DOHH2 (cell line): ENCODE measurements at regions not wholly inside any gene's neighbourhood (a gene's known extent, or its start where the extent isn't known, plus 50 kb on each side); places are given as distances from the start of the nearest gene placed in this dataset.

ENCODE experiments used
- H3F3A ChIP-seq: fragments of 200-600 bp; sonication (generic), shearing (Covaris generic); 2 replicates; pipeline ENCODE4 v1.6.0; 2016; ENCODE audit warnings: antibody characterized with exemption, mild to moderate bottlenecking; ENCODE audit not compliant: control insufficient read depth, insufficient read depth
- H3K27ac ChIP-seq: fragments of 200-600 bp; sonication (generic); 2 replicates; pipeline ENCODE4 v1.5.1; 2014; ENCODE audit warnings: low read depth, mild to moderate bottlenecking, low read length, moderate library complexity
- H3K27me3 ChIP-seq: fragments of 200-600 bp; sonication (generic); 2 replicates; pipeline ENCODE4 v1.6.1; 2014; ENCODE audit warnings: mild to moderate bottlenecking, low read length, mixed read lengths; ENCODE audit not compliant: control insufficient read depth
- H3K36me3 ChIP-seq: fragments of 200-600 bp; sonication (generic); 2 replicates; pipeline ENCODE4 v1.6.1; 2014; ENCODE audit warnings: mild to moderate bottlenecking, low read length, moderate library complexity, mixed read lengths; ENCODE audit not compliant: control insufficient read depth
- H3K4me1 ChIP-seq: fragments of 200-600 bp; sonication (generic); 2 replicates; pipeline ENCODE4 v1.6.1; 2014; ENCODE audit warnings: mild to moderate bottlenecking, low read length, mixed read lengths; ENCODE audit not compliant: control insufficient read depth
- H3K4me2 ChIP-seq: fragments of 200-600 bp; sonication (generic); 2 replicates; pipeline ENCODE4 v1.6.0; 2014; ENCODE audit warnings: mild to moderate bottlenecking, low read length, moderate library complexity
- H3K4me3 ChIP-seq: fragments of 200-600 bp; sonication (generic); 2 replicates; pipeline ENCODE4 v1.5.1; 2014; ENCODE audit warnings: mild to moderate bottlenecking, low read length, mixed read lengths
- H3K79me2 ChIP-seq: fragments of 200-600 bp; sonication (generic); 2 replicates; pipeline ENCODE4 v1.6.1; 2014; ENCODE audit warnings: mild to moderate bottlenecking, low read length, mixed read lengths; ENCODE audit not compliant: control insufficient read depth
- H3K9me2 ChIP-seq: fragments of 200-600 bp; sonication (generic); replicated peaks from 2 replicates; pipeline ENCODE4 v1.6.1; 2014; ENCODE audit warnings: mild to moderate bottlenecking, low read length, mixed read lengths; ENCODE audit not compliant: control insufficient read depth
- H3K9me3 ChIP-seq: fragments of 200-600 bp; sonication (generic); 2 replicates; pipeline ENCODE4 v1.6.1; 2014; ENCODE audit warnings: antibody characterized with exemption, low read length, mixed read lengths; ENCODE audit not compliant: control insufficient read depth, insufficient read depth
- H4K20me1 ChIP-seq: fragments of 200-600 bp; sonication (generic); 2 replicates; pipeline ENCODE4 v1.6.0; 2014; ENCODE audit warnings: low read depth, mild to moderate bottlenecking, antibody characterized with exemption, low read length, moderate library complexity; ENCODE audit not compliant: control insufficient read depth, insufficient read depth
- EZH2phosphoT487 ChIP-seq: fragments of 200-600 bp; sonication (generic); IDR thresholded peaks from 2 replicates; pipeline ENCODE4 v1.6.1; 2017; ENCODE audit warnings: borderline replicate concordance, mild to moderate bottlenecking, antibody characterized with exemption, low read length, moderate library complexity, mixed read lengths
- TF ChIP-seq, protein P1 (sequence below): fragments of 200-600 bp; sonication (generic); IDR thresholded peaks from one replicate; pipeline ENCODE4 v1.5.1; 2014; ENCODE audit warnings: antibody characterized with exemption, mild to moderate bottlenecking, low read depth, low read length; ENCODE audit not compliant: poor library complexity, severe bottlenecking

GRCh38 chr13:100933841-100934240 lies 259.2 kb upstream of the TMTC4 start:
- H3K9me3 ChIP-seq = no peaks in the 10 kb centered on the region
- H3K9me2 ChIP-seq = no peaks in the 10 kb centered on the region
- TF ChIP-seq, protein P1, sequence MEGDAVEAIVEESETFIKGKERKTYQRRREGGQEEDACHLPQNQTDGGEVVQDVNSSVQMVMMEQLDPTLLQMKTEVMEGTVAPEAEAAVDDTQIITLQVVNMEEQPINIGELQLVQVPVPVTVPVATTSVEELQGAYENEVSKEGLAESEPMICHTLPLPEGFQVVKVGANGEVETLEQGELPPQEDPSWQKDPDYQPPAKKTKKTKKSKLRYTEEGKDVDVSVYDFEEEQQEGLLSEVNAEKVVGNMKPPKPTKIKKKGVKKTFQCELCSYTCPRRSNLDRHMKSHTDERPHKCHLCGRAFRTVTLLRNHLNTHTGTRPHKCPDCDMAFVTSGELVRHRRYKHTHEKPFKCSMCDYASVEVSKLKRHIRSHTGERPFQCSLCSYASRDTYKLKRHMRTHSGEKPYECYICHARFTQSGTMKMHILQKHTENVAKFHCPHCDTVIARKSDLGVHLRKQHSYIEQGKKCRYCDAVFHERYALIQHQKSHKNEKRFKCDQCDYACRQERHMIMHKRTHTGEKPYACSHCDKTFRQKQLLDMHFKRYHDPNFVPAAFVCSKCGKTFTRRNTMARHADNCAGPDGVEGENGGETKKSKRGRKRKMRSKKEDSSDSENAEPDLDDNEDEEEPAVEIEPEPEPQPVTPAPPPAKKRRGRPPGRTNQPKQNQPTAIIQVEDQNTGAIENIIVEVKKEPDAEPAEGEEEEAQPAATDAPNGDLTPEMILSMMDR = no peak
- TF ChIP-seq EZH2phosphoT487 = no peak

GRCh38 chr13:100922599-100922998 lies 248.0 kb upstream of the TMTC4 start:
- Histone ChIP-seq H3K4me2 (no peak overlapping the region), H3K27me3 (no peaks in the 10 kb centered on the region), H3K4me1 (no peaks in the 10 kb centered on the region), H3K9me2 (no peaks in the 10 kb centered on the region), H3K27ac (no peak overlapping the region), H3F3A (no peaks in the 10 kb centered on the region), H3K9me3 (no peaks in the 10 kb centered on the region), H3K79me2 (no peaks in the 10 kb centered on the region), H3K4me3 (no peak overlapping the region), H4K20me1 (no peaks in the 10 kb centered on the region), H3K36me3 (no peaks in the 10 kb centered on the region)
- TF ChIP-seq, protein P1 = no peak
- TF ChIP-seq EZH2phosphoT487 = no peak

More at GRCh38 chr13:100933841-100934240, 259.2 kb upstream of the TMTC4 start:
- no peaks in the 10 kb centered on the region for H4K20me1 ChIP-seq
- H3K4me2 ChIP-seq = no peak overlapping the region
- H3K4me3 ChIP-seq = no peak overlapping the region
- no peaks in the 10 kb centered on the region for H3K79me2 ChIP-seq
- H3K27ac ChIP-seq = no peak overlapping the region
- H3K4me1 ChIP-seq = no peaks in the 10 kb centered on the region
- H3K27me3 ChIP-seq = no peaks in the 10 kb centered on the region
- H3F3A ChIP-seq = no peaks in the 10 kb centered on the region
- H3K36me3 ChIP-seq = no peaks in the 10 kb centered on the region

- Histone ChIP-seq H3K4me2 (no peak overlapping the region), H3K4me1 (no peaks in the 10 kb centered on the region), H4K20me1 (no peaks in the 10 kb centered on the region), H3K27me3 (no peaks in the 10 kb centered on the region), H3K27ac (no peak overlapping the region), H3F3A (no peaks in the 10 kb centered on the region), H3K4me3 (no peak overlapping the region), H3K9me2 (no peaks in the 10 kb centered on the region), H3K36me3 (no peaks in the 10 kb centered on the region), H3K9me3 (no peaks in the 10 kb centered on the region), H3K79me2 (no peaks in the 10 kb centered on the region)
- no peak for TF ChIP-seq EZH2phosphoT487
- TF ChIP-seq, protein P1 = no peak
Measured at GRCh38 chr13:100921139-100921538, 246.5 kb upstream of the TMTC4 start.
